ENCODE measurements at regions not wholly inside any gene's neighbourhood (a gene's known extent, or its start where the extent isn't known, plus 50 kb on each side); places are given as distances from the start of the nearest gene placed in this dataset.

- WGBS, 2 donors, result 84 to 88% methylated on average over 4 of the region's 4 CpGs
- intact Hi-C loops (cut with DNase I; ENCODE audit: low total_unique reads), result no loop called here
- TF ChIP-seq CTCF (IDR thresholded peaks at IDR 0.05) (no peak), POLR2A (IDR thresholded peaks at IDR 0.05) (no peak)
- H3K4me3 ChIP-seq (ENCODE audit: low read depth, poor library complexity, severe bottlenecking), result no peak overlapping the region
- peak in 1 of 2 donors; percentile 42 for DNase-seq (ENCODE audit: low spot score in 2 of 2)
Measured at GRCh38 chr1:55314740-55315139, 99.6 kb upstream of the USP24 start.

GRCh38 chr1:55313903-55314302 lies 98.7 kb upstream of the USP24 start:
- TF ChIP-seq POLR2A (IDR thresholded peaks at IDR 0.05) (no peak), CTCF (IDR thresholded peaks at IDR 0.05) (no peak)
- DNase-seq (ENCODE audit: low spot score in 2 of 2), result peak in 1 of 2 donors; percentile 56
- intact Hi-C loops (cut with DNase I; ENCODE audit: low total_unique reads), result no loop called here
- 67 to 72% methylated on average over 5 of the region's 5 CpGs for WGBS, 2 donors
- H3K4me3 ChIP-seq (ENCODE audit: low read depth, poor library complexity, severe bottlenecking), result no peak overlapping the region

GRCh38 chr1:55311979-55312378 lies 96.8 kb upstream of the USP24 start:
- WGBS, 2 donors, result 87 to 95% methylated on average over 4 of the region's 4 CpGs
- intact Hi-C loops (cut with DNase I; ENCODE audit: low total_unique reads), result no loop called here
- peak in 1 of 2 donors; percentile 76 for DNase-seq (ENCODE audit: low spot score in 2 of 2)
- no peak overlapping the region for H3K4me3 ChIP-seq (ENCODE audit: low read depth, poor library complexity, severe bottlenecking)
- TF ChIP-seq POLR2A (IDR thresholded peaks at IDR 0.05) (no peak), CTCF (IDR thresholded peaks at IDR 0.05) (no peak)

GRCh38 chr1:55311057-55311641 lies 96.0 kb upstream of the USP24 start:
- DNase-seq (ENCODE audit: low spot score in 2 of 2), result no peak

GRCh38 chr1:55310505-55310971 lies 95.4 kb upstream of the USP24 start:
- H3K4me3 ChIP-seq (ENCODE audit: low read depth, poor library complexity, severe bottlenecking), result no peak overlapping the region
- TF ChIP-seq POLR2A (IDR thresholded peaks at IDR 0.05) (no peak), CTCF (IDR thresholded peaks at IDR 0.05) (no peak)
- intact Hi-C loops (cut with DNase I; ENCODE audit: low total_unique reads), result no loop called here
- DNase-seq (ENCODE audit: low spot score in 2 of 2), result peak in 1 of 2 donors; percentile 77
- 54 to 57% methylated on average over 3 of the region's 3 CpGs for WGBS, 2 donors

More at GRCh38 chr1:55311057-55311641, 96.0 kb upstream of the USP24 start:
- TF ChIP-seq CTCF (IDR thresholded peaks at IDR 0.05) (no peak), POLR2A (IDR thresholded peaks at IDR 0.05) (no peak)
- intact Hi-C loops (cut with DNase I; ENCODE audit: low total_unique reads), result no loop called here
- no peak overlapping the region for H3K4me3 ChIP-seq (ENCODE audit: low read depth, poor library complexity, severe bottlenecking)
- WGBS, 2 donors, result 44 to 51% methylated on average over 7 of the region's 7 CpGs

Data from lower leg skin (tissue), 4 donors.